GM21423 (cell line): ENCODE measurements at regions not wholly inside any gene's neighbourhood (a gene's known extent, or its start where the extent isn't known, plus 50 kb on each side); places are given as distances from the start of the nearest gene placed in this dataset.
"Not testable (repeated sequence)": the region's sequence is repeated elsewhere in the genome, so short reads cannot be mapped to it uniquely, and the experiment has no call there.

Source experiments
- ATAC-seq: cut with Tn5 transposase; IDR thresholded peaks from one replicate; pipeline ENCODE4 v1.9.1; 2021; ENCODE audit warnings: mild to moderate bottlenecking, moderate library complexity; ENCODE audit not compliant: unreplicated experiment

DNA sequence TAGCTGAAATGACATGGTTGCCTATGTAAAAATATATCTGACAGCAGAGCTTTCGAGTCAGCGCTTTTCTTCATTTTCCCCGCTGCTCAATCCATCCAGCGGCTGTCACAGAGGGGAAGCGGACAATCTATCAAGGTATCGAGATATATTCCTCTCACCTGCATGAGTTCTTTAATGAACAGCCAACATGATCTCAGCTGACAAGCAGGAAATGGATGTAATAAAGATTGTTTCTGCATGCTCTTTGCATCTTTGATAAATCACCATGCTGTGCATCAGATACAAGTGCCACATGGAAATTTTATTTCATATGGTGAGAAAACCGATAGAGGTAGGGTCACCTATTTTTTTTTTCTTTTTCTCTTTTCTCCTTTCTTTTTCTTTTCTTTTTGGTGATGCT is 602.3 kb upstream of the MMS22L start:
- no peak for ATAC-seq

DNA sequence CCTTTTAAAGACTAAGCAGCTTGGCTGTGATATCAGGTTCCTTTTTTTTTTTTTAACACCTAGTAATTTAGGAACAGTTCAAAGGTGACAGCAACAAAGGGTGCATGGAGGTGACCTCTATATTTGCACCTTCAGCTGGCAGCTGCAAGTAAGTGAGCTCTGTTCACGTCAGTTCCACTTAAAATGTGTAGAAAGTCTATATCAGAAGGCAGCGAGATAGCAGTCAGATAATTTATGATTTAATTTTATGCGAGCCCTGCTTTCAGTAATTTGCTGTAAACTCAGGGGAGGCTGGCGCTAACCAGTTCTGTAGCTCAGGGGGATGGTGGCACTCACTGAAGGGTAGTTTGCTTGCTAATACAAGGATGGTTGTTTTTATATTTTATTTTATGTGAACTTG is 602.8 kb upstream of the MMS22L start:
- ATAC-seq, result no peak

DNA sequence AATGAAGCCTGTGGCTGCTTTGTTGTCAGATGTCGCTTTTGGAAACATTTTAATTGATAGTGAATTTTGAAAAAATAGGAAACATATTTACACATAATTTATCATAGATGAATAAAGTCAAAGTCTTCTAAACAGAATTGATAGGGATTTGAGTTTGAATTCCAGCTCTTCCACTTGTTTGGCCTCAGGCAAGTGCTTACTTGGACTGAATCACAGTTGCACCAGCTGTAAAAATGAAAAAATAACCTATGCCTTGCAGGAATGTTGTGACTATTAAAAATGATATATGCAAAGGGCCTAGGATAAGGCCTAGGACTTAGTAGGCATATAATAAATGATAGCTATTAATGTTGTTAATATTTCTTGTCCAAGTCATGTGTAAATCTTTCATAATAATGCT is 618.5 kb upstream of the MMS22L start:
- ATAC-seq, result no peak

DNA sequence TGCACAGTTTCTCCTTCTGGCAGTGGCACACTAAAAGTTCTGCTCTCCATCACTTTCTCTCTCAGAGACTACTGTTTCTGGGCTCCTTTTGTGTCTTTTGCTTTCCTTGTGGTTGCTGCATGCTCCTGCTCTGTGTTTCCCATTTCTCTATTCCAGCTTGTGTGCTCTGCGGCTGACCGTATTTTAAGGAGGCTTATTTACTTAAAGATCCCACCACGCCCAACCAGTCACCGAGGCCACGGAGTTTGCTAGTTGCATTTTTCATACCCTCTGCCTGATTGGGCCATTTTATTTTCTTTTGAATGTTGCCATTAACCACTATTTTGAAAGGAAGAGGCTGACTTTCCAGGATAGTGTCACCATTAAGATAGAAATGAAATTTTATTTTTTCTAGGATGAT is 626.4 kb upstream of the MMS22L start:
- ATAC-seq, result no peak

DNA sequence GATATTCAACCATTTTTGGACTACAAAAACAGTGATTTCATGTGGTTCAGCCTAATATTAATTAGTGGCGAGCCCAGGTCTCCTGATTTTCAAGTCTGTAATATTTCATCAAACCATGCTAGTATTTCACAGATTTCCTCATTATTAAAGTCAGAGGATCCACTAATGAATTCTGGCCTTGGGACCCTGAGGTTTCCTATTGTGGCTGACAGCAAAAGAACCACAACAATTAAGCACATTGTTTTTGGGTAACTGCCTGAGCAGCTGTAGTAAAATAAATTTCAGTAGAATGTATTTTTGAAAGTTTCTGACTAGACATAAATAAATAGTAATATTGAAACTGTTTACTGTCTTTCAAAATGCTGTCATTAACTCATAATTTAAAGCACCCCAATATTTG is 630.7 kb upstream of the MMS22L start:
- no peak for ATAC-seq

DNA sequence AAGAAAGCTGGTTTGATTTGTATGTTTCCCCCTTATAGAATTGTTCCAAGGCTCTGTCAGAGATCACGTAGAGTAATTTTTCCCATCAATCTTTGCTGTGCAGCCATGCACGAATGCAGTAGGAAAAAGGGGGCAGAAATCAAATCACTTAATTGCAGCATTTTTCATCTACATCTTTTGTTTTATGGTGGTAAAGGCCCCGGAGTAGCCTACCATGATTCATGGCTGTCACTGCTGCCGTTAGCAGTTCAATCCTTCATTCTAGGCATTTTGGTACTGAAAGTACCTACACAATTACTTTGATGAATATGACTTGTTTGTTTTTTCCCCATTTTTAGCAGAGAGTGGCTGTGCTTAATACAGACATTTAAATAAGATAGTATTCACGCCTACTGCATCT is 631.9 kb upstream of the MMS22L start:
- no peak for ATAC-seq

DNA sequence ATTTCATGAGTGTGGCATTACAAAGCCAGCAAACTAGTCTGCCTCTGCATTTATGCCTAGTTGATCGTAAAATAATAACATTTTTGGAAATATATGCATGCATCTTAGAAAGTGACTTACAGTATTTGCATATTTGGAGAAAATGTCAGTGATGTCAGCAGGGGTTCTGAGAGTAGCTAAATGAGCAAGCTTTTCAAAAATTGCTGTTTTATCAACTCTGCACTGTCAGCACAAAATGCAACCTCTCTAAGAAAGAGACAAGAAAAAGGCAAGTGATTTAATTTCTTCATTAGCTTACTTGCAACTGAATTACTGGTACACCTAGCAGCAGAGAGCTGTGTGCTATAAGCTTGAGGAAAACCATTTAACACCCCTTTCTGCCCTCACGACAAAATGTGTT is 632.5 kb upstream of the MMS22L start:
- no peak for ATAC-seq

DNA sequence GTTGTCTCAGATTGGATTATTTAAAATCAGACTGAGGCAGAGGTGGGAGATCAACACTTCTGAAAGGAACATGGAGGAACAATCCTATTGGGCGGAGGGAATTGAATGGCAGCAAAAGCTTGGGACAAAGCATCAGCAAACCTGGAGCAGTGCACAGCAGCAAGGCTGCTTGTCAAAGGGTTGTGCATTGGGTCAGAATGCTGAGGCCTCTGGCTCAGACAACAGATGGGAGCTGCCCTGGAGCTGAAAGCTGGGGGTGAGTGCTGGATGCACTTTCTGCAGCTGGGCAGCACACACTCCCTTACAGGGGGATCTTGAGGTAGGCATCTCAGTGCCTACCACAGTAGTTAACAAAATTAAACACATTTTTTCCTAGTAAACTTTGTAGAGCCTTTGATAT is 634.4 kb upstream of the MMS22L start:
- no peak for ATAC-seq

DNA sequence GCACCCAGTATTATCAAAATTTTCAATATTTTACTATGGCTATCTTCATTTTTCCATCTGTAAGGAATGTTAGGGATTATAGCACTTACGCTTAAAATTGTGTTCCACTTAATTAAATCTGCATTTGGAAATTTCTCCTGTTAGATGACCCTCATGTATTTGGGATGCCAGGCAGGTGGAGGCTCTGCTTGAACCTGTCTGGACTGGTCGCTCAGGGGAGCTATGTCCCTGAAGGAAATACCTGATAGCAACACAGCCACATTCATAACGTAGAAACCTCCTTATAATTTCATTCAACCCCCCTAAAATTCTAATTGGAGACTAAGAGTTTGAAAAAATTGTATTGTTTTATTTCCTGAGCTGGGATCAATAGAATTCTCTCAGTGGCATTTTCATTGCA is 636.0 kb upstream of the MMS22L start:
- ATAC-seq, result no peak

DNA sequence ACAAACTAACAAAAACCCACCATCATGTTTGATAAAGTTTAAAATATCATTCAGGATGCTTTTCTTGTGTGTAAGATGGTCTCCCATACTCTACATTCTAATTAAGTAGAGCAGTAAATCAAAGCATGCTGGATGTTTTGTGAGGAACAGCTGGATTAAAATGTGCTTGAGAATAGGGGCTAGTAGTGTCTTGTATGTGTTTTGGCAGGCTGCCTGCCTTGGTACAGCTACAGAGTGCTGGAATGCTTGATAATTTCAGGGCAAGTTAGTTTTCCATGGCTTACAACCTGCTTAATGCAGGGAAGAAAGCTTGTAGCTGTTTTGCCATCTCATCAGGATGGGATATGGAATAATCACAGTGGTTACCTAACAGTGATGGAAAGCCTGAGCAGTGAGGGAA is 636.6 kb upstream of the MMS22L start:
- ATAC-seq, result no peak

DNA sequence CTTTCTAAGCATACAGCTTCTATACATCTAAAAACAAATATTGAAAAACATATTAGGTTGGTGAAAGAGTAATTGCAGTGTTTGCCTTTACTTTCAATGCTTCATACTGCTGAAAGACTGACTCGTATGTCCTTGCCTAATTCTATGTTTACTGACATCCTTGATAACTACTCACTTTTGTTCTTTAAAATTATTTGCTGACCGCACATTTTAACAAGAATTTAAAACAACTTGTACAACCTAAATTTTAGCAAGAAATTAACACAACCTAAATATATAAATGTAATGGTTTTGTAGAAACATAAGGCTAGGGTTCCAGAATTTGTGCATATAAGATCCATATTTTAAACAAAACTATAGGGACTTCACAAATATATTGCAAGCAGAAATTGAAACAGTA is 640.2 kb upstream of the MMS22L start:
- ATAC-seq, result no peak

DNA sequence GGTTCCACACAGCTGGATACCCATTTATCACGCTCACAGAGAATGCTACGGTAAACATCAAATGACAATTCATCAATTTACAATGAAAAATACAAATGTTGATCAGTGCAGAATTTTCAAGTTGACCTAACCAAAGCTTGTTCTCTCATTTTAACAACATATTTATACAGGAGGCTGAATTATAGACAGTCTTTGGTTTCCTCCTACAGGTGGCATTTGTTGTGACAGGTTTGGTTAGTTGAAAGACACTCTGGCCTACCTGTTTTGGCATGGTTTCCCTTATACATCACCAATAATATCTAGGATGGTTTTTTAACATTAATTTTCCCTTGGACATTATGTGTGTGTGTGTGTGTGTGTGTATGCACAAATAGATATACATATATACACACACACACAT is 642.5 kb upstream of the MMS22L start:
- ATAC-seq, result no peak

DNA sequence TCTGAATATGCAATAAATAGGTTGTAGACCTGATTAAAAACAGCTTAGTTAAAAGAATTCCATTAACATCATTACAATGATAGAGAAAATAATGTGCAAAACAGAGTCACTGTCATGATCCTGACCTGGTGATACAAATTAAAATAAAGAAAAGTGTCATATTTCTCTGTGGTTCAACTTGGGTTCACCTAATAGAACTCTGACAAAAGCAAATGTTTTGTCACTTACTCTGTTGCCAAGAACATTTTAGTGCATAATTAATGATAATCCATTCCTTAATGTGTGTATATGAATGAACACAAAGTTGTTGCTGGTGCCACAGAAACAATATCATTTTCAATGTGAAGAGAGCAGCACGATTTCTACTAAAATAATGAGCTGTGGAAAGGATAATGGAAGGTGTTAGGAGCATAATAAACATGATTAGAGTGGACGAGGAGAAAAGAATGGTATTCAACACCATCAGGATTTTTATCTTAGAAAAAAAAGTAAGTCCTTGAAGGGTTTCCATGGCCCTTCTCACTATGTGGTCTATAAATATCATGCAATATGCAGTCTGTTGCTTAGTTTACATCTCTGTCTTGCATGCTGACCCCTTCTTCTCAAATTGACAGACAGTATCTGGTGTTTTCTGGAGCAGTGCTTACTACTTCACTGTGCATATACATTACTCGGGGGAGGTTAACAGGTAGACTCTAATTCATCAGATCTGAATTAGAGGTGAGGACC is 656.6 kb upstream of the MMS22L start:
- ATAC-seq, result no peak

DNA sequence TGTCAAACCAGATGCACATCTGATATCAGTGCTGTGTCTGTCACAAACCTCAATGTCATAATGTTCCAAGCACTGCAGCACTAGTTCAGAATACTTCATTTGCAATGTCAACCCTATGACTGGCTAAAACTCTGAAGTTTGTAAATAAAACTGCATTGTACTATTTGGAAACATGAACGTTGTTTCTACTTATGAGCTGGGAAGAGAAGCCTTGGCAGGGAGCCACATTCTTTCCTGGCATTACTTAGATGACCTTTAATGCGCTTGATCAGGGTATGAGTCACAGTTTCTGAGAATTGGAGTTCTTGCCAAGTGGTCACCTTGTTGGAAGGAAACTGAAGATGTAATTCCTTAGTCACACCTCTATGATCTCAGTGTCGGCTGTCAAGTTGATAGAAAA is 664.8 kb upstream of the MMS22L start:
- no peak for ATAC-seq

DNA sequence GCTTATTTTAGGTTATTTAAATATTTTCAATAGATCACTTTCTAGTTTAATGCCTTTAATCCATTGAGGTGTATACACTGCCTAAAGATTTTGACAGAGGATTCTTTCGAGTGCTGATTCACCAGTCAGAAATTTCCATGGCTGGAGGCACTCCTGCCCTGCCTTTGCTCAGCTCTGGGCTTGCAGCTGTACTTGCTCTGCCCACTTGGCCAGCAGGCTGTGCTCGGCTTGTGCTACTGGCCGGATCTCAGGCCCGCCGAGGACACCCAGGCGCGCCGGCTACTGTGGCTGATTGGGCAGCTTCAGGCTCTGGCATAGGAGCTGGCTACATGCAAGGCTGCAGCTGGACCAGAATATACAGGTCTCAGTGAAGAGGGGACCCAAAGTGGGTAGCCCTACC is 675.1 kb upstream of the MMS22L start:
- ATAC-seq, result no peak

DNA sequence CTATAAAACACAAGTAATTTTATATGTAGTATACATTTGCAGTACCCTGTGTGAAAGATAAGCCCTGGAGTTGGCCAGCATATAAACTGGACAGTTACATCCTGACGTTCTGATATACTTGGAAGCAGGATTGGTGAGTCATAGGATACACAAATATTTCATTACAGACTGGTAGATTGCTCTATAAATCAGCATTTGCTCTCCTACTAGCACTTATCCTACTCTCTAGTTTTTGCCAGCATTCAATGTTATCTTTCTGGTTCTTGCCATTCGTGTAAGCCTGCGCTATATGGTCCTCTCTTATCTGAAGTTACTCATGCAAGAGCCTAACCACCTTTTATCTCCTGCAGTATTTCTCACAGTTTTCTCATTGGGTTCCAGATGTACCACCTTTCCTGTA is 680.2 kb upstream of the MMS22L start:
- no peak for ATAC-seq

DNA sequence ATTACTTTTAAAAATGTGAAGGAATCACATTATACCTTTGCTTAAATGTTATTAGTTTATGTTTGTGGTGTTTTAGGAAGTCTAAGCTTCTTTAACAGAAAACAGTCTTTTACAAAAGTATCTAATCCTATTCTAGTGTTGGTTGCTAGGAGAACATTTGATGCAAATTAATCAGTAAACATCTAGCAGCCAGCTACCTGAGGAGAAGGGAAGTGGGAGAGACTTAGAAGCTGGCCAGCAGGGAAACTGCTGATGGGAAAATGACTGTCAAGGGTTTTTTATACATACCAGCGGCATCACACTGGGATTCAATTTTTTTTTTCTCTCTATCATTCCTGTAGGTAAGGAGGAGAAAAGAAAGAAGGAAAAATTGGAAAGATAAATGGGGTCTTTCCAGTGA is 686.0 kb upstream of the MMS22L start:
- ATAC-seq, result no peak

DNA sequence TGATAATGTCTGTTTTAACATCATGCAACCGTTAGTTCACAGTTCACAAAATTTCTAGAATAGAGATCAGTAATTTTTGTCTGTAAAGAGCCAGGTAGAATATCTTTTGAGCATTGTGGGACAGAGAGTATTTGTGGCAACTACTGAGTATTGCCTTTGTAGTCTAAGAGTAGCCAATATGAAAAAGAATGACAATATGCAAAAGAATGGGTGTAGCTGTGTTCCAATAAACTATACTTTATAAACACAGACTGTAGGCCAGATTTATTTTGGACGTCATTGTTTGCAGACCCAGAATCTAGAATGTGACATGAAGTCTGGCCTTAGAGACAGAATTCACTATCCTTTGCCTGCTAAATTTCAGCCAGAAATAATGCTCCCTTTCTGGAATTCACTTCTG is 694.1 kb upstream of the MMS22L start:
- ATAC-seq, result no peak

DNA sequence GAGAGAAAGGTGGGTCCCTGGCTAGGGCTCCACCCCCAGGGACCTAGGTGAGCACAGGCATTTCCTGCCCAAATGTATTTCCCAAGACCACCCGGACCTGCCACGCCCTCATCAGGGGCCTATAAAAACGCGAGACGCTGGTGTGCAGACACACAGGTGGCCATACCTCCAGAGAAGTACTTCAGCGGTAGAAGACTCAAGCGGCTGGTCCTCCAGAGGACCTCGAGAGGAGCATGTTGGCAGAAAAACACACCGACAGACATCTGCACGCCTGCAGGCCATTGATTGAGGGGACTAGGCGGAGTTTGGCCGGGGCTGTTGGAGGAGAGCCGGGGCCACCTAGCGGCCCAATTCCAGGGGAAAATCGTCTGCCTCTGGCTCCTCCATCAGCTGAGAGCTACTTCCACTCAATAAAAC is 695.8 kb upstream of the MMS22L start:
- no peak for ATAC-seq

DNA sequence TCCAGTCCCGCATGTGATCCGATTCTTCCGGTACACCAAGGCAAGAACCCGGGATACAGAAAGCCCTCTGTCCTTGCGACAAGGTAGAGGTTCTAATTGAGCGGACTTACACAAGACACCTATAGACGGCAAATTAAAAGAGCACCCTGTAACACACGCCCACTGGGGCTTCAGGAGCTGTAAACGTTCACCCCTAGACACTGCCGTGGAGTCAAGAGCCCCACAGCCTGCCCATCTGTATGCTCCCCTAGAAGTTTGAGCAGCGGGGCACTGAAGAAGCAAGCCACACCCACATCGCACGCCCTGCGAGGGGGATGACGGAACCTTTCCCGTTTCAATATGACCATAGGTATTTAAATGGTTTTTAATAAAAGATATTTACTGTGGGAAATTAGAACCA is 696.3 kb upstream of the MMS22L start:
- not testable (repeated sequence) for ATAC-seq

DNA sequence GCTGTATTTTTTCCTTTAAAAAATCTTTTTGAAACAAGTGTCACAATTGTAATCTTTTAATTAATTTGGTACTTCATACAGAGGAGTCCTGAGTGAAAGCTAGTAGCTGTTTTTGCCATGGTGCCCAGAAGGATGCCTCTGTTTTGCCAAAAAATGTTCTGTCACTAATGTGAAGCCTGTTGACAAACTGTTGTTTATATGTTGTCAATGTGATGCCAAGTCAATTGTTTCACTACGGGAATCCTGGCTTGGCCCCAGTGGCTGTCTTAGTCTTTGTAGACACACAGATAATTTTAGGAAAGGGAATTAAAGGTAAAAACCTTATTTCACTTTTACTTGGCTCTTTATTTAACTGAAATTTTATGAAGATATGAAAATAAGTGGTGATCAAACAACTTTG is 706.4 kb upstream of the MMS22L start:
- ATAC-seq, result no peak

DNA sequence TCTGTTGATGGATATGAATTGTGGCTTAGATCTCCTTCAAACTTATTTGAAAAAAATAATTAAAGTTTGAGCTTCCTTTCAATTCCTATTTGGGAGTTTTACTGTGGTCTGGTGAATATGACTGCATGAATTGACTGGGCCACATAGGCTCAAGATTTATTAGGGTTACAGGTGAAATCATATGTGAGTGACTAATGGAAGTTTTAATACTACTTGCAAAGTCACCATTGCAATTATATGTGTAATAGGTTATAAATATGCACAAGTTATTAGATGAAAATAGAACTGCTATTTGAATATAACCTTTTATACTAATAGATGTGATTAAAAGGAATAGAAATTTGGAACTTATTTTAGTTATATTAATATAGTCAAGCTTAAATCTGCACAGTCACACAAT is 712.1 kb upstream of the MMS22L start:
- ATAC-seq, result no peak

DNA sequence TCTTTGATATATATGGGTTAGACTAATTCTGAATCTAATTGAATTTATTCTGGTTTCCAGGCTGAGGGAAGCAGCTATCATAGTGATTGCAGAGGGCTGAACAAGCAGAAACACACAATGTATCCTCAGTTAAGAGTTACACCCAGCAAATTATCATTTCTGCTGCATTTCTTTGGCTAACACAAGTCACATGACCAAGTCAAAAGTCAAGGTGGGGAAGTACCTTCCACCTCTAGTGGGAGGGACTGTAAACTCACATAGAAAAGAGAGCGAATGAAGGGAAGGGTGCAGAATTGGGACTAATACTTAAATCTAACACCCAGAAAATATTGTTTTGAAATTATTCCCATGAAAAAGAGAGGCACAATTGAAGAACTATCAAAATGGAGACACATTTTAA is 719.7 kb upstream of the MMS22L start:
- no peak for ATAC-seq
